ENCODE measurements at regions not wholly inside any gene's neighbourhood (a gene's known extent, or its start where the extent isn't known, plus 50 kb on each side); places are given as distances from the start of the nearest gene placed in this dataset.

GRCh38 chr4:52250154-52250553, 199.1 kb downstream of the SPATA18 start:
- TF ChIP-seq, protein P1, sequence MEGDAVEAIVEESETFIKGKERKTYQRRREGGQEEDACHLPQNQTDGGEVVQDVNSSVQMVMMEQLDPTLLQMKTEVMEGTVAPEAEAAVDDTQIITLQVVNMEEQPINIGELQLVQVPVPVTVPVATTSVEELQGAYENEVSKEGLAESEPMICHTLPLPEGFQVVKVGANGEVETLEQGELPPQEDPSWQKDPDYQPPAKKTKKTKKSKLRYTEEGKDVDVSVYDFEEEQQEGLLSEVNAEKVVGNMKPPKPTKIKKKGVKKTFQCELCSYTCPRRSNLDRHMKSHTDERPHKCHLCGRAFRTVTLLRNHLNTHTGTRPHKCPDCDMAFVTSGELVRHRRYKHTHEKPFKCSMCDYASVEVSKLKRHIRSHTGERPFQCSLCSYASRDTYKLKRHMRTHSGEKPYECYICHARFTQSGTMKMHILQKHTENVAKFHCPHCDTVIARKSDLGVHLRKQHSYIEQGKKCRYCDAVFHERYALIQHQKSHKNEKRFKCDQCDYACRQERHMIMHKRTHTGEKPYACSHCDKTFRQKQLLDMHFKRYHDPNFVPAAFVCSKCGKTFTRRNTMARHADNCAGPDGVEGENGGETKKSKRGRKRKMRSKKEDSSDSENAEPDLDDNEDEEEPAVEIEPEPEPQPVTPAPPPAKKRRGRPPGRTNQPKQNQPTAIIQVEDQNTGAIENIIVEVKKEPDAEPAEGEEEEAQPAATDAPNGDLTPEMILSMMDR (IDR thresholded peaks at IDR 0.05), result no peak
- TF ChIP-seq POLR2A (IDR thresholded peaks at IDR 0.05), result no peak
